PC-3 (cell line): ENCODE measurements at regions not wholly inside any gene's neighbourhood (a gene's known extent, or its start where the extent isn't known, plus 50 kb on each side); places are given as distances from the start of the nearest gene placed in this dataset.

Experiments used
- ATAC-seq: fragments of 200-7000 bp; cut with Tn5 transposase; 2 replicates; pipeline ENCODE4 v1.9.1; 2020; ENCODE audit warnings: mild to moderate bottlenecking, moderate library complexity
- BruUV-seq: library from RNA; stranded (reverse); fragments of 400-500 nt; replicated peaks from 2 replicates; lab custom pipeline; 2021; lab: Mats Ljungman, UMichigan
- CTCF ChIA-PET: fragments of 300-600 bp; sonication (Branson Sonifier 250); formaldehyde crosslinking; loops from one replicate; lab custom pipeline; 2022; ENCODE audit warnings: antibody characterized with exemption; lab: Charles Lee
- POLR2A ChIA-PET: fragments of 300-600 bp; sonication (Branson Sonifier 250); formaldehyde crosslinking; loops from one replicate; lab custom pipeline; 2022; ENCODE audit warnings: antibody characterized with exemption; ENCODE audit not compliant: unreplicated experiment; lab: Charles Lee
- DNase-seq: peaks from one replicate; pipeline ENCODE4 v3.0.0-alpha.2; 2015
- H2AFZ ChIP-seq: fragments of 300-600 bp; sonication (generic); 2 replicates; pipeline ENCODE4 v1.6.0; 2016; ENCODE audit warnings: antibody characterized with exemption, low read length
- H3F3A ChIP-seq: fragments of 300-600 bp; sonication (generic); one replicate; pipeline ENCODE4 v1.6.0; 2017; ENCODE audit warnings: antibody characterized with exemption, low read length, control low read depth, mild to moderate bottlenecking; ENCODE audit not compliant: unreplicated experiment
- H3K27ac ChIP-seq: fragments of 300-600 bp; sonication (generic); 2 replicates; pipeline ENCODE4 v1.5.1; 2016; ENCODE audit warnings: mild to moderate bottlenecking, low read length
- H3K27me3 ChIP-seq: fragments of 300-600 bp; sonication (generic); 2 replicates; pipeline ENCODE4 v1.6.1; 2016; ENCODE audit warnings: low read length, mixed read lengths
- H3K36me3 ChIP-seq: fragments of 300-600 bp; sonication (generic); 2 replicates; pipeline ENCODE4 v1.6.1; 2016; ENCODE audit warnings: low read depth, mixed run types, low read length, mixed read lengths
- H3K4me1 ChIP-seq: fragments of 300-600 bp; sonication (generic); 2 replicates; pipeline ENCODE4 v1.5.1; 2016; ENCODE audit warnings: low read length; ENCODE audit not compliant: insufficient read depth
- H3K4me2 ChIP-seq: fragments of 300-600 bp; sonication (generic); 2 replicates; pipeline ENCODE4 v1.6.0; 2016; ENCODE audit warnings: low read length
- H3K4me3 ChIP-seq: fragments of 300-600 bp; sonication (generic); 2 replicates; pipeline ENCODE4 v1.5.1; 2016; ENCODE audit warnings: mild to moderate bottlenecking, low read length, mixed read lengths
- H3K79me2 ChIP-seq: fragments of 300-600 bp; sonication (generic); 2 replicates; pipeline ENCODE4 v1.6.1; 2017; ENCODE audit warnings: low read length, mixed read lengths
- H3K9ac ChIP-seq: fragments of 300-600 bp; sonication (generic); 2 replicates; pipeline ENCODE4 v1.6.0; 2016; ENCODE audit warnings: mild to moderate bottlenecking, low read length
- H3K9me2 ChIP-seq: fragments of 300-600 bp; sonication (generic); replicated peaks from 2 replicates; pipeline ENCODE4 v1.6.1; 2016; ENCODE audit warnings: mixed run types, low read length, mixed read lengths
- H3K9me3 ChIP-seq: fragments of 300-600 bp; sonication (generic); 2 replicates; pipeline ENCODE4 v1.6.1; 2016; ENCODE audit warnings: low read length, mixed read lengths
- H4K20me1 ChIP-seq: fragments of 300-600 bp; sonication (generic); 2 replicates; pipeline ENCODE4 v1.6.1; 2016; ENCODE audit warnings: low read length, mixed read lengths
- EZH2 ChIP-seq: fragments of 300-600 bp; sonication (generic); IDR thresholded peaks from one replicate; pipeline ENCODE4 v1.6.1; 2017; ENCODE audit warnings: antibody characterized with exemption, mild to moderate bottlenecking, low read length; ENCODE audit not compliant: unreplicated experiment
- EZH2phosphoT487 ChIP-seq: fragments of 300-600 bp; sonication (generic); IDR thresholded peaks from 2 replicates; pipeline ENCODE4 v1.6.1; 2018; ENCODE audit warnings: mild to moderate bottlenecking, antibody characterized with exemption, low read length, borderline replicate concordance
- intact Hi-C: fragments of 100-400 bp; cut with micrococcal nuclease; formaldehyde crosslinking; loops from 2 replicates; pipeline ENCODE4 v1.9.0; 2023
- TF ChIP-seq, protein P1 (sequence below): fragments of 300-600 bp; sonication (generic); conservative IDR thresholded peaks from 2 replicates; pipeline ENCODE4 v1.5.1; 2017; ENCODE audit warnings: antibody characterized with exemption, low read depth, mild to moderate bottlenecking, low read length

- Histone ChIP-seq H3K4me1 (no peaks in the 10 kb centered on the region), H3K9ac (no peak overlapping the region), H3K27me3 (no peaks in the 10 kb centered on the region), H3F3A (no peaks in the 10 kb centered on the region), H3K36me3 (no peaks in the 10 kb centered on the region), H2AFZ (no peak overlapping the region), H3K9me2 (no peaks in the 10 kb centered on the region), H3K4me3 (no peak overlapping the region), H3K9me3 (no peaks in the 10 kb centered on the region), H3K27ac (no peak overlapping the region), H3K79me2 (no peaks in the 10 kb centered on the region), H3K4me2 (no peak overlapping the region), H4K20me1 (no peaks in the 10 kb centered on the region)
- intact Hi-C loops = no loop called here
- ATAC-seq (no peak), DNase-seq (no peak)
- CTCF ChIA-PET = no interaction called here
- no TSS peak for BruUV-seq
- TF ChIP-seq EZH2phosphoT487 (no peak), EZH2 (no peak)
- TF ChIP-seq, protein P1, sequence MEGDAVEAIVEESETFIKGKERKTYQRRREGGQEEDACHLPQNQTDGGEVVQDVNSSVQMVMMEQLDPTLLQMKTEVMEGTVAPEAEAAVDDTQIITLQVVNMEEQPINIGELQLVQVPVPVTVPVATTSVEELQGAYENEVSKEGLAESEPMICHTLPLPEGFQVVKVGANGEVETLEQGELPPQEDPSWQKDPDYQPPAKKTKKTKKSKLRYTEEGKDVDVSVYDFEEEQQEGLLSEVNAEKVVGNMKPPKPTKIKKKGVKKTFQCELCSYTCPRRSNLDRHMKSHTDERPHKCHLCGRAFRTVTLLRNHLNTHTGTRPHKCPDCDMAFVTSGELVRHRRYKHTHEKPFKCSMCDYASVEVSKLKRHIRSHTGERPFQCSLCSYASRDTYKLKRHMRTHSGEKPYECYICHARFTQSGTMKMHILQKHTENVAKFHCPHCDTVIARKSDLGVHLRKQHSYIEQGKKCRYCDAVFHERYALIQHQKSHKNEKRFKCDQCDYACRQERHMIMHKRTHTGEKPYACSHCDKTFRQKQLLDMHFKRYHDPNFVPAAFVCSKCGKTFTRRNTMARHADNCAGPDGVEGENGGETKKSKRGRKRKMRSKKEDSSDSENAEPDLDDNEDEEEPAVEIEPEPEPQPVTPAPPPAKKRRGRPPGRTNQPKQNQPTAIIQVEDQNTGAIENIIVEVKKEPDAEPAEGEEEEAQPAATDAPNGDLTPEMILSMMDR = no peak
- POLR2A ChIA-PET = no interaction called here
These were observed 434.3 kb downstream of the TBC1D32 start for GRCh38 chr6:120899932-120900331.

GRCh38 chr6:120894077-120894476 is 440.2 kb downstream of the TBC1D32 start:
- H3K36me3 ChIP-seq = no peaks in the 10 kb centered on the region
- no peak overlapping the region for H3K27ac ChIP-seq
- H2AFZ ChIP-seq = no peak overlapping the region
- H3K9ac ChIP-seq = no peak overlapping the region
- no peaks in the 10 kb centered on the region for H3K79me2 ChIP-seq
- DNase-seq (no peak), ATAC-seq (no peak)
- BruUV-seq = no TSS peak
- TF ChIP-seq, protein P1 = no peak
- no peaks in the 10 kb centered on the region for H3K27me3 ChIP-seq
- no peaks in the 10 kb centered on the region for H3K4me1 ChIP-seq
- H3K9me2 ChIP-seq = no peaks in the 10 kb centered on the region
- ChIA-PET POLR2A (no interaction called here), CTCF (no interaction called here)
- no peak overlapping the region for H3K4me3 ChIP-seq
- no peaks in the 10 kb centered on the region for H3F3A ChIP-seq
- no peaks in the 10 kb centered on the region for H3K9me3 ChIP-seq
- intact Hi-C loops = no loop called here
- no peaks in the 10 kb centered on the region for H4K20me1 ChIP-seq
- H3K4me2 ChIP-seq = no peak overlapping the region

- no peak overlapping the region for H3K27ac ChIP-seq
- H3K4me3 ChIP-seq = no peak overlapping the region
- no peak overlapping the region for H3K9ac ChIP-seq
- no peaks in the 10 kb centered on the region for H3K9me3 ChIP-seq
- intact Hi-C loops = no loop called here
- H4K20me1 ChIP-seq = no peaks in the 10 kb centered on the region
- ATAC-seq (no peak), DNase-seq (no peak)
- no peak overlapping the region for H2AFZ ChIP-seq
- H3F3A ChIP-seq = no peaks in the 10 kb centered on the region
- no peak overlapping the region for H3K4me2 ChIP-seq
- TF ChIP-seq EZH2 (no peak), EZH2phosphoT487 (no peak)
- TF ChIP-seq, protein P1 = no peak
- H3K9me2 ChIP-seq = no peaks in the 10 kb centered on the region
- ChIA-PET CTCF (no interaction called here), POLR2A (no interaction called here)
- BruUV-seq = no TSS peak
- no peaks in the 10 kb centered on the region for H3K36me3 ChIP-seq
- H3K79me2 ChIP-seq = no peaks in the 10 kb centered on the region
- H3K4me1 ChIP-seq = no peaks in the 10 kb centered on the region
- no peaks in the 10 kb centered on the region for H3K27me3 ChIP-seq
These were observed 457.3 kb downstream of the TBC1D32 start for GRCh38 chr6:120876931-120877330.
